AG04450 (cell line): ENCODE measurements at regions not wholly inside any gene's neighbourhood (a gene's known extent, or its start where the extent isn't known, plus 50 kb on each side); places are given as distances from the start of the nearest gene placed in this dataset.

Experiments
- CTCF ChIA-PET: fragments of 300-600, 350-600 bp; formaldehyde crosslinking; extraction: SDS; loops from one replicate; lab custom pipeline; 2022; ENCODE audit warnings: antibody characterized with exemption, inconsistent platforms; lab: Charles Lee
- POLR2A ChIA-PET: fragments of 350-600 bp; formaldehyde crosslinking; extraction: SDS; loops from one replicate; lab custom pipeline; 2021; ENCODE audit warnings: antibody characterized with exemption, inconsistent platforms; lab: Yijun Ruan, JAX
- DNase-seq: peaks from one replicate; pipeline ENCODE4 v3.0.0-alpha.2; 2011; ENCODE audit warnings: low read depth, low spot score
- H3K27ac ChIP-seq: one replicate; pipeline ENCODE4 v1.5.1; 2012; ENCODE audit warnings: low read depth, low read length, control low read depth
- H3K27me3 ChIP-seq: one replicate; pipeline ENCODE4 v1.6.0; 2012; ENCODE audit warnings: low read length; ENCODE audit not compliant: control insufficient read depth, insufficient read depth
- H3K4me3 ChIP-seq: 2 replicates; pipeline ENCODE4 v1.5.1; 2011; ENCODE audit warnings: mild to moderate bottlenecking, low read depth, low read length, control low read depth
- H3K9me3 ChIP-seq: 2 replicates; pipeline ENCODE4 v1.5.1; 2012; ENCODE audit warnings: low read length; ENCODE audit not compliant: control insufficient read depth, insufficient read depth
- CTCF ChIP-seq: IDR thresholded peaks from 2 replicates; pipeline ENCODE4 v1.5.1; 2011; ENCODE audit warnings: low read depth, low read length, control low read depth, inconsistent platforms

GRCh38 chr5:91252916-91253315 is 130.2 kb downstream of the ARRDC3 start:
- DNase-seq = no peak
- Histone ChIP-seq H3K27ac (no peak overlapping the region), H3K9me3 (no peaks in the 10 kb centered on the region), H3K27me3 (no peaks in the 10 kb centered on the region), H3K4me3 (no peak overlapping the region)
- POLR2A ChIA-PET = no interaction called here
- CTCF ChIA-PET = no interaction called here
- no peak for TF ChIP-seq CTCF

DNA sequence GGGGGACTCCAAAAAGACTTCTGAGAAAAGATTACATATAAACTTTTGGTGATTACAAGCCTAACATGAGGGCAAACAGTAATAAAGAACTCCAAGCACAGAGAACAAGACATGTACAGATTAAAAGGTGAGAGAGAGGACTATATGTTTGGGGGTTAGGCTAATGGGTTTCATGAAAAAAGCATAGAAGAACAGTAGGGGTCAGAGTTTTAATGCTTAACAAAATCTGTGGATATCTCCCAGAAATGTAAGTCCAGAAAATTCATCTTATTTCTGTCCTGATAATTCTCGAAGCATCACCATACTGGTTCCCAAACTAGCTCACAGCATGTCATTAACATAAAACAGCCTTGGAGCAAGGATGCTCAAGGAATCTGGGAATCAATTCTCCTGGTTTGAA is 137.2 kb downstream of the ARRDC3 start:
- no peak overlapping the region for H3K4me3 ChIP-seq
- ChIA-PET POLR2A (no interaction called here), CTCF (interaction anchor here (1.3 kb wide), 1 partner anchor 139 kb away, joined by 5 read pairs; no protein-coding TSS in a partner anchor)
- H3K27ac ChIP-seq = no peak overlapping the region
- no peak for DNase-seq
- no peaks in the 10 kb centered on the region for H3K27me3 ChIP-seq
- 0 out of 2 replicates have a peak, but pooled peaks have one; percentile 5 for TF ChIP-seq CTCF
- H3K9me3 ChIP-seq = no peaks in the 10 kb centered on the region

GRCh38 chr5:91245074-91245452 is 138.1 kb downstream of the ARRDC3 start:
- ChIA-PET CTCF (interaction anchor here (1.2 to 1.3 kb wide), 2 partner anchors 140 to 313 kb away, joined by 3 to 5 read pairs; no protein-coding TSS in a partner anchor), POLR2A (no interaction called here)
- no peak for TF ChIP-seq CTCF
- Histone ChIP-seq H3K9me3 (no peaks in the 10 kb centered on the region), H3K27ac (no peak overlapping the region), H3K27me3 (no peaks in the 10 kb centered on the region), H3K4me3 (no peak overlapping the region)
- no peak for DNase-seq

GRCh38 chr5:91244380-91245073 is 138.6 kb downstream of the ARRDC3 start:
- POLR2A ChIA-PET = no interaction called here
- CTCF ChIA-PET = interaction anchor here (0.5 to 1.2 kb wide), 2 partner anchors 164 to 313 kb away, joined by 3 read pairs; no protein-coding TSS in a partner anchor
- no peak for TF ChIP-seq CTCF
- Histone ChIP-seq H3K27me3 (no peaks in the 10 kb centered on the region), H3K4me3 (no peak overlapping the region), H3K9me3 (no peaks in the 10 kb centered on the region), H3K27ac (no peak overlapping the region)
- no peak for DNase-seq

DNA sequence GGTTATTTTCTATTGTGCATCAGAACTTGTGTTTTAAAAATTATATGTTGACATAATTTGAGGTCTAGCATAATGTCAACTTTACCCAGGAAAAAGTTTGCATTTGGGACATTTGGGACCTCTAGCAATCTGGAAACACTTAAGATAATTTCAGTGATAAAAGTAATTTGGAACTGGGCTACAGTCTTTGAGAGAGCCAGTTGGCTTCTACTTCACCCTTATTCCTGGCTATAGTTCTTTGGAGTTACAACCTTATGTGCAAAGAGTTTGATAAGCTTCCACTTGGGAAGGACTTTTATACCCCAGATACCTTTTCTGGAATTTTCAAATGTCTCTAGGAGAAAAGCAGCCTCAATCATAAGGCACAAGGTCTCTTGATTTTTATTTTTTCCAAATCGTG is 139.3 kb downstream of the ARRDC3 start:
- Histone ChIP-seq H3K27ac (no peak overlapping the region), H3K27me3 (no peaks in the 10 kb centered on the region), H3K9me3 (no peaks in the 10 kb centered on the region), H3K4me3 (no peak overlapping the region)
- DNase-seq = no peak
- ChIA-PET POLR2A (no interaction called here), CTCF (no interaction called here)
- no peak for TF ChIP-seq CTCF
